OCI-LY7 (cell line): ENCODE measurements at regions not wholly inside any gene's neighbourhood (a gene's known extent, or its start where the extent isn't known, plus 50 kb on each side); places are given as distances from the start of the nearest gene placed in this dataset.

ENCODE experiments used
- EZH2phosphoT487 ChIP-seq: fragments of 200-600 bp; sonication (generic); IDR thresholded peaks from 2 replicates; pipeline ENCODE4 v1.6.1; 2018; ENCODE audit warnings: low read depth, borderline replicate concordance, mild to moderate bottlenecking, mixed run types, antibody characterized with exemption, low read length, moderate library complexity, mixed read lengths
- TF ChIP-seq, protein P1 (sequence below): fragments of 200-600 bp; sonication (generic); conservative IDR thresholded peaks from 2 replicates; pipeline ENCODE4 v1.5.1; 2014; ENCODE audit warnings: mild to moderate bottlenecking, antibody characterized with exemption, low read length, moderate library complexity, mixed read lengths

- TF ChIP-seq, protein P1, sequence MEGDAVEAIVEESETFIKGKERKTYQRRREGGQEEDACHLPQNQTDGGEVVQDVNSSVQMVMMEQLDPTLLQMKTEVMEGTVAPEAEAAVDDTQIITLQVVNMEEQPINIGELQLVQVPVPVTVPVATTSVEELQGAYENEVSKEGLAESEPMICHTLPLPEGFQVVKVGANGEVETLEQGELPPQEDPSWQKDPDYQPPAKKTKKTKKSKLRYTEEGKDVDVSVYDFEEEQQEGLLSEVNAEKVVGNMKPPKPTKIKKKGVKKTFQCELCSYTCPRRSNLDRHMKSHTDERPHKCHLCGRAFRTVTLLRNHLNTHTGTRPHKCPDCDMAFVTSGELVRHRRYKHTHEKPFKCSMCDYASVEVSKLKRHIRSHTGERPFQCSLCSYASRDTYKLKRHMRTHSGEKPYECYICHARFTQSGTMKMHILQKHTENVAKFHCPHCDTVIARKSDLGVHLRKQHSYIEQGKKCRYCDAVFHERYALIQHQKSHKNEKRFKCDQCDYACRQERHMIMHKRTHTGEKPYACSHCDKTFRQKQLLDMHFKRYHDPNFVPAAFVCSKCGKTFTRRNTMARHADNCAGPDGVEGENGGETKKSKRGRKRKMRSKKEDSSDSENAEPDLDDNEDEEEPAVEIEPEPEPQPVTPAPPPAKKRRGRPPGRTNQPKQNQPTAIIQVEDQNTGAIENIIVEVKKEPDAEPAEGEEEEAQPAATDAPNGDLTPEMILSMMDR, result no peak
- TF ChIP-seq EZH2phosphoT487, result no peak
Measured at GRCh38 chr11:112810951-112811350, 150.3 kb upstream of the NCAM1 start.
